Gastrocnemius medialis (tissue), 4 donors: ENCODE measurements at regions not wholly inside any gene's neighbourhood (a gene's known extent, or its start where the extent isn't known, plus 50 kb on each side); places are given as distances from the start of the nearest gene placed in this dataset.

Experiments used
- ATAC-seq, 2 donors: fragments of 150-250 bp; one replicate each; pipeline ENCODE4 v1.9.1; 2016
- DNase-seq, 2 donors: peaks; one replicate each; pipeline ENCODE4 v3.0.0-alpha.2; 2019
- H3K27ac ChIP-seq, 4 donors: fragments of 200-600 bp; sonication (generic); 1 replicate in 1 of 4; 2 replicates in 3 of 4; pipeline ENCODE4 v1.5.1; 2016 to 2018; ENCODE audit warnings: mild to moderate bottlenecking in 2 of 4, moderate library complexity in 1 of 4
- H3K27me3 ChIP-seq, 3 donors: fragments of 200-600 bp; sonication (generic) in 2 of 3; 1 replicate in 1 of 3; 2 replicates in 2 of 3; pipeline versions ENCODE4 v1.5.1 to v1.6.0; 2016 to 2019; ENCODE audit warnings: mild to moderate bottlenecking in 1 of 3, moderate library complexity in 1 of 3
- H3K36me3 ChIP-seq, 2 donors: fragments of 200-600 bp; sonication (generic) in 1 of 2; one replicate each; pipeline ENCODE4 v1.5.1; 2017 to 2018
- H3K4me1 ChIP-seq, 2 donors: fragments of 200-600 bp; sonication (generic) in 1 of 2; one replicate each; pipeline ENCODE4 v1.5.1; 2016 to 2017; ENCODE audit warnings: mild to moderate bottlenecking in 2 of 2
- H3K4me3 ChIP-seq, 4 donors: fragments of 200-600 bp; sonication (generic) in 3 of 4; 1 replicate in 1 of 4; 2 replicates in 3 of 4; pipeline ENCODE4 v1.5.1; 2016 to 2019; ENCODE audit warnings: mild to moderate bottlenecking in 2 of 4
- H3K9me3 ChIP-seq, 3 donors: fragments of 200-600 bp; sonication (generic) in 2 of 3; 1 replicate in 1 of 3; 2 replicates in 2 of 3; pipeline ENCODE4 v1.5.1; 2016 to 2019
- CTCF ChIP-seq, 5 experiments: fragments of 450-650 bp in 3 of 5; fragments of 200-600 bp in 2 of 5; sonication (generic) in 2 of 5; IDR thresholded peaks in 4 of 5; conservative IDR thresholded peaks in 1 of 5; 1 replicate in 4 of 5; 2 replicates in 1 of 5; pipeline ENCODE4 v1.5.1; 2016 to 2019; ENCODE audit warnings: antibody characterized with exemption in 5 of 5, mild to moderate bottlenecking in 3 of 5, moderate library complexity in 3 of 5
- POLR2A ChIP-seq, 2 donors: fragments of 450-650 bp; IDR thresholded peaks; one replicate each; pipeline ENCODE4 v1.6.1; 2017; ENCODE audit warnings: antibody characterized with exemption in 2 of 2, mild to moderate bottlenecking in 2 of 2, moderate library complexity in 2 of 2
- in situ Hi-C, 4 donors: fragments of 200-750 bp; cut with MboI; loops; one replicate each; pipeline versions ENCODE4 v1.15.0 to v1.8.0; 2017; ENCODE audit warnings: low sequenced_read_pairs in 4 of 4
- intact Hi-C: fragments of 100-400 bp; cut with DNase I; formaldehyde crosslinking; loops from one replicate; pipeline ENCODE4 v1.15.1; 2023; ENCODE audit warnings: low total_unique reads

- peak; percentile 73 to 77 for ATAC-seq
- H3K36me3 ChIP-seq: no peaks in the 10 kb centered on the region
Measured at GRCh38 chr3:124559846-124560574, 170.2 kb upstream of the UMPS start.

DNA sequence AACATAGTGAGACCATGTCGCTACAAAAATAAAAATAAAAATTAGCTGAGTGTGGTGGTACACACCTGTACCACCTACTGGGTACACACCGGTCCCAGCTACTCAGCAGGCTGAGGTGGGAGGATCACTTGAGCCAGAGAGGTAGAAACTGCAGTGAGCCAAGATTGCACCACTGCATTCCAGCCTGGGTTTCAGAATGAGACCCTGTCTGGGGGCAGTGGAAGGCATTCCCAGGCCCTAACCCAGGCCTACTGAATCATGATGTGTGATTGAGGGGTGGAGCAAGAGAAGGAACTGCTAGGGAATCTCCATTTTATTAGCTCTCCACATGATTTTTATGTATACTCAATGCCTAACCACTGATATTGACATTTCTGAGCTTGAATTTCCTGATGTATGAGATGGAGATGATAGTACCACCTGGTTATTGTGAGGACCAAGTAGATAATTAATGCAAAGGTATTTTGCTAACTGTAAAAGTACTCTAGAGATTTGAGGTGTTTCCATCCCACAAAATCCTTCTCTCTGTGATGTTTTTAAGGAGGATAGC is 169.5 kb upstream of the UMPS start:
- TF ChIP-seq POLR2A (IDR thresholded peaks at IDR 0.05) (no peak), CTCF (IDR thresholded peaks at IDR 0.05 in 4 of 5, conservative IDR thresholded peaks at IDR 0.05 in 1 of 5) (no peak)
- Histone ChIP-seq H3K27ac (no peak overlapping the region), H3K9me3 (no peaks in the 10 kb centered on the region), H3K4me3 (no peak overlapping the region), H3K36me3 (no peaks in the 10 kb centered on the region), H3K27me3 (no peaks in the 10 kb centered on the region), H3K4me1 (peaks cover 7 to 13% of the 10 kb centered on the region in 2 donors)
- in situ Hi-C loops (loop anchor here in 2 of 4 donors (5.0 kb wide), 2 partner anchors 122 to 127 kb away; no protein-coding TSS in a partner anchor), intact Hi-C loops (no loop called here)
- DNase-seq (no peak), ATAC-seq (no peak)

More at GRCh38 chr3:124559846-124560574, 170.2 kb upstream of the UMPS start:
- intact Hi-C loops: loop anchor here (2.0 to 5.0 kb wide), 2 partner anchors 67 to 543 kb away; no protein-coding TSS in a partner anchor
- peak; percentile 26 to 43 for DNase-seq
- Histone ChIP-seq H3K4me1 (peaks cover 7 to 9% of the 10 kb centered on the region in 2 donors), H3K4me3 (no peak overlapping the region), H3K27me3 (no peaks in the 10 kb centered on the region), H3K27ac (peak overlapping the region in 1 of 4 donors; percentile 45), H3K9me3 (no peaks in the 10 kb centered on the region)
- TF ChIP-seq CTCF (IDR thresholded peaks at IDR 0.05 in 4 of 5, conservative IDR thresholded peaks at IDR 0.05 in 1 of 5): peak; percentile 60 to 92 (median 74)
- no peak for TF ChIP-seq POLR2A (IDR thresholded peaks at IDR 0.05)
- in situ Hi-C loops: loop anchor here in 2 of 4 donors (5.0 kb wide), 2 partner anchors 122 to 127 kb away; no protein-coding TSS in a partner anchor

- Histone ChIP-seq H3K9me3 (no peaks in the 10 kb centered on the region), H3K27ac (no peak overlapping the region), H3K4me1 (peaks cover 7 to 20% of the 10 kb centered on the region in 2 donors), H3K4me3 (no peak overlapping the region), H3K36me3 (no peaks in the 10 kb centered on the region), H3K27me3 (no peaks in the 10 kb centered on the region)
- TF ChIP-seq CTCF (IDR thresholded peaks at IDR 0.05 in 4 of 5, conservative IDR thresholded peaks at IDR 0.05 in 1 of 5): no peak
- no peak for TF ChIP-seq POLR2A (IDR thresholded peaks at IDR 0.05)
- DNase-seq (no peak), ATAC-seq (no peak)
- in situ Hi-C loops: loop anchor here in 2 of 4 donors (5.0 kb wide), 2 partner anchors 120 to 125 kb away; no protein-coding TSS in a partner anchor
- intact Hi-C loops: no loop called here
Measured at GRCh38 chr3:124562769-124563168, 167.5 kb upstream of the UMPS start.

DNA sequence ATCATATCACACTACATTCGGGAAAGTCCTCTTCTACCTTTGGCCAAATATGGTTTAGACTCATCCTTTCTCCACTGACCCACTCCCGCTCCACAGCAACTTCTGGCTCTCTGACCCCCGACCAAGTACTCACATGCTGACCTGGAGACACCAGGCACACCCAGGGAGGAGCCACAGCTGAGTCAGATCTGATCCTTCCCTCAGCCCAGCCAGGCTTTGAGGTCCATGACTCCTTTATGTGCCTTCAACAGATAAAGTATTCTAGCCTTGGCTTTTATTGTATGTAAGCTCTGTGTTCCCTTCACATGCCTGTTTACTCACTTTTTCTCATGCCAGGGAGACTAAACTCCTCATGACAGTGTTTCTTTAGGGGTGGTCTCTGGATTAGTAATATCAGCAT is 166.9 kb upstream of the UMPS start:
- no peak for DNase-seq
- TF ChIP-seq CTCF (IDR thresholded peaks at IDR 0.05 in 4 of 5, conservative IDR thresholded peaks at IDR 0.05 in 1 of 5): no peak
- no peak for TF ChIP-seq POLR2A (IDR thresholded peaks at IDR 0.05)
- no peak for ATAC-seq
- Histone ChIP-seq H3K9me3 (no peaks in the 10 kb centered on the region), H3K4me1 (peaks cover 7 to 20% of the 10 kb centered on the region in 2 donors), H3K27me3 (no peaks in the 10 kb centered on the region), H3K36me3 (no peaks in the 10 kb centered on the region), H3K27ac (no peak overlapping the region), H3K4me3 (no peak overlapping the region)
- in situ Hi-C loops (loop anchor here in 2 of 4 donors (5.0 kb wide), 2 partner anchors 119 to 124 kb away; no protein-coding TSS in a partner anchor), intact Hi-C loops (no loop called here)
